Tibial artery (tissue), 4 donors: ENCODE measurements at regions not wholly inside any gene's neighbourhood (a gene's known extent, or its start where the extent isn't known, plus 50 kb on each side); places are given as distances from the start of the nearest gene placed in this dataset.

Source experiments
- DNase-seq, 2 donors: peaks; one replicate each; pipeline ENCODE4 v3.0.0-alpha.2; 2019
- H3K27ac ChIP-seq, 2 donors: fragments of 200-600 bp; sonication (generic) in 1 of 2; 1 replicate in 1 of 2; 2 replicates in 1 of 2; pipeline ENCODE4 v1.5.1; 2018 to 2019; ENCODE audit warnings: mild to moderate bottlenecking in 1 of 2
- H3K27me3 ChIP-seq, 2 donors: fragments of 200-600 bp; sonication (generic) in 1 of 2; one replicate each; pipeline versions ENCODE4 v1.5.1 to v1.6.0; 2016 to 2019
- H3K36me3 ChIP-seq, 3 donors: fragments of 200-600 bp; sonication (generic) in 2 of 3; one replicate each; pipeline ENCODE4 v1.5.1; 2016 to 2019; ENCODE audit warnings: mild to moderate bottlenecking in 2 of 3
- H3K4me1 ChIP-seq, 4 donors: fragments of 200-600 bp; sonication (generic) in 2 of 4; 1 replicate in 3 of 4; 2 replicates in 1 of 4; pipeline ENCODE4 v1.5.1; 2016 to 2019
- H3K4me3 ChIP-seq, 2 donors: fragments of 200-600 bp; sonication (generic) in 1 of 2; 1 replicate in 1 of 2; 2 replicates in 1 of 2; pipeline ENCODE4 v1.5.1; 2018 to 2019; ENCODE audit warnings: mild to moderate bottlenecking in 2 of 2
- H3K9me3 ChIP-seq, 3 donors: fragments of 200-600 bp; sonication (generic) in 1 of 3; one replicate each; pipeline ENCODE4 v1.5.1; 2016 to 2019
- CTCF ChIP-seq, 2 experiments: fragments of 200-600 bp in 1 of 2; fragments of 450-650 bp in 1 of 2; IDR thresholded peaks; one replicate each; pipeline ENCODE4 v1.5.1; 2017 to 2019; ENCODE audit warnings: antibody characterized with exemption in 2 of 2, mild to moderate bottlenecking in 1 of 2, moderate library complexity in 1 of 2
- intact Hi-C: fragments of 100-400 bp; cut with DNase I; formaldehyde crosslinking; loops from one replicate; pipeline ENCODE4 v1.15.0; 2023; ENCODE audit warnings: low total_unique reads

- Histone ChIP-seq H3K36me3 (no peaks in the 10 kb centered on the region), H3K27ac (no peak overlapping the region)
- TF ChIP-seq CTCF (IDR thresholded peaks at IDR 0.05), result no peak
These were observed 115.2 kb upstream of the MAGI3 start for GRCh38 chr1:113275083-113275482.

GRCh38 chr1:113275691-113276090, 114.6 kb upstream of the MAGI3 start:
- Histone ChIP-seq H3K36me3 (no peaks in the 10 kb centered on the region), H3K27me3 (no peaks in the 10 kb centered on the region), H3K4me3 (no peak overlapping the region), H3K9me3 (no peaks in the 10 kb centered on the region), H3K4me1 (no peaks in the 10 kb centered on the region), H3K27ac (no peak overlapping the region)
- DNase-seq, result no peak
- TF ChIP-seq CTCF (IDR thresholded peaks at IDR 0.05), result no peak
- intact Hi-C loops, result no loop called here

More at GRCh38 chr1:113275083-113275482, 115.2 kb upstream of the MAGI3 start:
- DNase-seq, result no peak
- Histone ChIP-seq H3K4me1 (no peaks in the 10 kb centered on the region), H3K4me3 (no peak overlapping the region), H3K9me3 (no peaks in the 10 kb centered on the region), H3K27me3 (no peaks in the 10 kb centered on the region)
- intact Hi-C loops, result no loop called here

DNA sequence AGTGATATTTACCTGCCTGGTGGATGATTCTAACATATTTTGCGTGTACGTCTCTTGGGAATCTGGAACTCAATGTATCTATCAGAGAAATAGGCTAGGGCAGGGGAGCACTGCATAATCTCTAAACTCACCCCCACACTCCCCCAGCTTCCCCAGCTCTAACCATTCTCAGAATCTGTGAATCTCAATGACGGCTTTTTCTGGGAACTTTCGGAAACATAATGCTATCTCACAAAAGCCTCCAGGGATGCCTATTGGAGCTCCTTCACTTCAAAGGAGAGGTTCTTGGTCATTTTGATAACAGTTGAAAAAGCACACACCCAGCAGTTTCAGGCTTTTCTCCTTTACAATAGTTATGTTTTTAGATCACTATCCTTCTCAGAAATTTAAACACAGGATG, 113.8 kb upstream of the MAGI3 start:
- H3K9me3 ChIP-seq, result no peaks in the 10 kb centered on the region
- H3K4me3 ChIP-seq, result no peak overlapping the region
- H3K27ac ChIP-seq, result no peak overlapping the region
- DNase-seq, result no peak
- H3K4me1 ChIP-seq, result no peaks in the 10 kb centered on the region
- intact Hi-C loops, result no loop called here
- TF ChIP-seq CTCF (IDR thresholded peaks at IDR 0.05), result no peak
- H3K36me3 ChIP-seq, result no peaks in the 10 kb centered on the region
- H3K27me3 ChIP-seq, result no peaks in the 10 kb centered on the region

GRCh38 chr1:113278371-113278770, 111.9 kb upstream of the MAGI3 start:
- Histone ChIP-seq H3K9me3 (no peaks in the 10 kb centered on the region), H3K4me3 (no peak overlapping the region), H3K36me3 (no peaks in the 10 kb centered on the region), H3K27me3 (no peaks in the 10 kb centered on the region), H3K4me1 (no peaks in the 10 kb centered on the region), H3K27ac (no peak overlapping the region)
- TF ChIP-seq CTCF (IDR thresholded peaks at IDR 0.05), result no peak
- DNase-seq, result no peak
- intact Hi-C loops, result no loop called here

GRCh38 chr1:113278777-113279176, 111.5 kb upstream of the MAGI3 start:
- Histone ChIP-seq H3K27me3 (no peaks in the 10 kb centered on the region), H3K36me3 (no peaks in the 10 kb centered on the region), H3K4me3 (no peak overlapping the region), H3K27ac (no peak overlapping the region), H3K4me1 (no peaks in the 10 kb centered on the region), H3K9me3 (no peaks in the 10 kb centered on the region)
- no peak for DNase-seq
- intact Hi-C loops, result no loop called here
- no peak for TF ChIP-seq CTCF (IDR thresholded peaks at IDR 0.05)

- H3K27ac ChIP-seq, result no peak overlapping the region
- H3K27me3 ChIP-seq, result no peaks in the 10 kb centered on the region
- no peak for TF ChIP-seq CTCF (IDR thresholded peaks at IDR 0.05)
These were observed 110.4 kb upstream of the MAGI3 start for GRCh38 chr1:113279776-113280391.

More at GRCh38 chr1:113279776-113280391, 110.4 kb upstream of the MAGI3 start:
- H3K4me1 ChIP-seq, result no peaks in the 10 kb centered on the region
- H3K36me3 ChIP-seq, result no peaks in the 10 kb centered on the region
- no peaks in the 10 kb centered on the region for H3K9me3 ChIP-seq
- H3K4me3 ChIP-seq, result no peak overlapping the region
- DNase-seq, result no peak
- intact Hi-C loops, result no loop called here
